Activated naive CD8-positive, alpha-beta T cell treated with anti-CD3 and anti-CD28 coated beads, Interleukin-2, amount 10 ng/mL, durations not matched to agents 7 days and 5 days (primary cell): ENCODE measurements at regions not wholly inside any gene's neighbourhood (a gene's known extent, or its start where the extent isn't known, plus 50 kb on each side); places are given as distances from the start of the nearest gene placed in this dataset.

Source experiments
- ATAC-seq: fragments of 150-1000 bp; cut with Tn5 transposase; one replicate; pipeline ENCODE4 v1.10.0; 2021; ENCODE audit warnings: low read depth, moderate library complexity
- POLR2A ChIA-PET: fragments of 350-600 bp; sonication (Branson Sonifier 250); formaldehyde crosslinking; loops from one replicate; lab custom pipeline; 2021; ENCODE audit warnings: antibody characterized with exemption; lab: Charles Lee
- DNase-seq: peaks from one replicate; pipeline ENCODE4 v3.0.0; 2021
- H3K27ac Mint-ChIP-seq: one replicate; pipeline ENCODE4 v1.8.0; 2022; ENCODE audit warnings: mild to moderate bottlenecking, mixed read lengths
- H3K27me3 Mint-ChIP-seq: one replicate; pipeline ENCODE4 v1.8.0; 2022; ENCODE audit warnings: mild to moderate bottlenecking, moderate library complexity, mixed read lengths
- H3K36me3 Mint-ChIP-seq: one replicate; pipeline ENCODE4 v1.8.0; 2021; ENCODE audit warnings: mild to moderate bottlenecking, mixed read lengths
- H3K4me1 Mint-ChIP-seq: one replicate; pipeline ENCODE4 v1.8.0; 2021; ENCODE audit warnings: mixed read lengths
- H3K4me3 Mint-ChIP-seq: one replicate; pipeline ENCODE4 v1.8.0; 2022; ENCODE audit warnings: mild to moderate bottlenecking, moderate library complexity, mixed read lengths
- H3K9me3 Mint-ChIP-seq: one replicate; pipeline ENCODE4 v1.8.0; 2021; ENCODE audit warnings: mixed read lengths

- H3K36me3 Mint-ChIP-seq: no peaks in the 10 kb centered on the region
- no peaks in the 10 kb centered on the region for H3K9me3 Mint-ChIP-seq
- ATAC-seq (no peak), DNase-seq (no peak)
- POLR2A ChIA-PET: no interaction called here
- H3K4me3 Mint-ChIP-seq: no peak overlapping the region
- H3K27ac Mint-ChIP-seq: no peak overlapping the region
- H3K4me1 Mint-ChIP-seq: peaks cover 4% of the 10 kb centered on the region
- H3K27me3 Mint-ChIP-seq: no peaks in the 10 kb centered on the region
These were observed 178.6 kb downstream of the TMEM18 start for GRCh38 chr2:498493-499178.

DNA sequence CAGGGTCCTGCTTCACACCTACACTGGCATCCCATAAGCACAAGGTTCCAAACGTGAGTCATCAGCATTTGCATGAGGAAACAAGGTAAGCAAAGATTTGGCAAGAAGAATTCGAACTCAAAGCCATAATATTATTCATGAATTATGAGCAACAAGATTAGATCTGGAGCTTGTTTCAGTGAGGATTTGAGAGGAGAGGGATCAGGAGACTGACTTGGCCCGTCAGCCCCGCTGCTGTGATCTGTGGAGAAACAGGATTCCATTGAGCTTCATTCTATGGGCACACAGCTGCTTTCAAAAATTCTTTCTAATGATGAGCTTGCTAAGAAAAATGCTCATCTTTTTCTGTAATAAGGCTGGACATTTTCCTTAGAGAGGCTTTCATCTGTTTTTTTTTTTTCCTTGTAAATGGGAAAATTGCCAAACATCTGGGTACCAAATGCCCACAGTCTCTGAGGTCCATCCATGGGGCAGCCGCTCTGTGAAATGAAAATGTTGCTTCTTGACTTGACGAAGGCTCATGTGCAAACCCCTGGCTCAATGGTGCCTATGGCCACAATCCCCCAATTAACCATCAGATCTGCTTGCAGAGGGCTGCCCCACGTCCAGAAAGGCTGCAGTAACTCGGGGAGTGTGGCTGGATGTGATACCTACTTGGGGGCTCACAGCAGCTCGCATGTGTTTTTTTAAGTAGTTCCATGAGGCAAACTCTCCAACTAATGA is 179.3 kb downstream of the TMEM18 start:
- Mint-ChIP-seq H3K36me3 (no peaks in the 10 kb centered on the region), H3K27me3 (no peaks in the 10 kb centered on the region), H3K4me3 (no peak overlapping the region), H3K27ac (no peak overlapping the region), H3K4me1 (peaks cover 4% of the 10 kb centered on the region), H3K9me3 (no peaks in the 10 kb centered on the region)
- DNase-seq: no peak
- ATAC-seq: no peak
- POLR2A ChIA-PET: interaction anchor here (0.6 kb wide), 1 partner anchor 229 kb away, joined by 3 read pairs; no protein-coding TSS in a partner anchor

- ATAC-seq (no peak), DNase-seq (no peak)
- Mint-ChIP-seq H3K9me3 (no peaks in the 10 kb centered on the region), H3K4me1 (peaks cover 4% of the 10 kb centered on the region), H3K4me3 (no peak overlapping the region), H3K27me3 (no peaks in the 10 kb centered on the region), H3K36me3 (no peaks in the 10 kb centered on the region), H3K27ac (no peak overlapping the region)
- POLR2A ChIA-PET: no interaction called here
These were observed 180.5 kb downstream of the TMEM18 start for GRCh38 chr2:496729-497128.

DNA sequence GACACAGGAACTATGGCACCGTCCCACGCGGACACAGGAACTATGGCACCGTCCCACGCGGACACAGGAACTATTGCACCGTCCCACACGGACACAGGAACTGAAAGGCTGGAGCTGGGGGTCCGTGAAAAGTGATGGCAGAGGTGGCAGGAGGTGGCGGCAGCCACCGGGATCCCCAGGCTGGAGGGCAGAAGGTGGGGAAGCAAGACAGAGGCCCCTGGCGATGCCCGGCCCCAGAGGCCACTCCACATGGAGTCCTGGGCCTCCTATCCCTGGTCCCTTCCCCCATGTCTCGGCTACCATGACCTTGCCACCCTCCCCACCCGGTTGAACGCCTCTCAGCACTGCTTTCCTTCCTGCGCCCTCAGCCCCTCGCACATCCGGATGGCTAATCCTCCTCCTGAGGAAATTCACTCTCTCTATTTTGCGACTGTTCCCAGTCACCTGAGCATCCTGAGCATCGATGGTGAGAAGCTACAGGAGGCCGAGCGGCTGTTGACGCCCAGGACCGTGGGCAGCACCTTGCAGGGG is 181.4 kb downstream of the TMEM18 start:
- no peaks in the 10 kb centered on the region for H3K36me3 Mint-ChIP-seq
- POLR2A ChIA-PET: no interaction called here
- no peaks in the 10 kb centered on the region for H3K27me3 Mint-ChIP-seq
- no peak overlapping the region for H3K4me3 Mint-ChIP-seq
- peaks cover 4% of the 10 kb centered on the region for H3K4me1 Mint-ChIP-seq
- DNase-seq (no peak), ATAC-seq (no peak)
- H3K27ac Mint-ChIP-seq: no peak overlapping the region
- H3K9me3 Mint-ChIP-seq: no peaks in the 10 kb centered on the region

- Mint-ChIP-seq H3K27me3 (no peaks in the 10 kb centered on the region), H3K9me3 (no peaks in the 10 kb centered on the region), H3K4me1 (peaks cover 4% of the 10 kb centered on the region), H3K36me3 (no peaks in the 10 kb centered on the region), H3K4me3 (no peak overlapping the region), H3K27ac (no peak overlapping the region)
- POLR2A ChIA-PET: no interaction called here
- ATAC-seq (no peak), DNase-seq (no peak)
These were observed 182.4 kb downstream of the TMEM18 start for GRCh38 chr2:494853-495252.

DNA sequence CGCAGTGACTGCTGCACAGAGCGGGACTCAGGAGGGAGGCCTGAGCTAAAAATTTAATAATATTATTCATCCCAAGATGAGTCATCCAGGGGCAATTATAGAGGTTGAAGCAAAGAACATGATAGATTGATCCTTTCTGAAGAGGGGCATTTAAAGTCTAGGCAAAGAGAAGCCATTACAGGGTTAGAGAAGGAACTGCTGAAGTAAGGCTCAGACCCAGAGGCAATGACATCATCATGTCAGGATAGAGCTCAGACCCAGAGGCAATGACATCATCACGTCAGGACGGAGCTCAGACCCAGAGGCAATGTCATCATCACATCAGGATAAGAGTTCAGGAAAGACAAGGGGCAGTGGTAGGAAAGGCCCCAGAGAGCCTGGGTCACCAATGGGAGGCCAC is 184.0 kb downstream of the TMEM18 start:
- Mint-ChIP-seq H3K36me3 (no peaks in the 10 kb centered on the region), H3K9me3 (no peaks in the 10 kb centered on the region), H3K4me3 (no peak overlapping the region), H3K27ac (no peak overlapping the region), H3K4me1 (peaks cover 4% of the 10 kb centered on the region), H3K27me3 (no peaks in the 10 kb centered on the region)
- ATAC-seq (no peak), DNase-seq (no peak)
- POLR2A ChIA-PET: no interaction called here

DNA sequence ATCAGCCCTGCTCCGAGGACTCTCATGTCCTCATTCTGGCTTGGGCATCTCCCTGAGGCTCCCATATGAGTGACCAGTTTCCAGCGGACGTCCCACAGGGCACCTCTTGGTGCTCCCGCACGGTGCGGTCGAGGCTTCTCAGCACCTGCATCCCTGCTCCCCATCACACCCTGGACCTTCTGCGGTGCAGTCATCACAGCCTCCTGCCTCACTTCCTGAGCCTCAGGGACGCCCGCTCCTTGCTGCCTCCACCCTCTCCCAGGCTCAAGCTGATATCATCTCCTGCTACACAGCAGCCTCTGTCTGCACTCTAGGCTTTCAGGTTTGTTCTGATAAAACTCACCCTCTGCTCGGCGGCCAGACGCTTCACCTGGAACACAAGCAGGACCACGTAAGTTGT is 185.0 kb downstream of the TMEM18 start:
- DNase-seq (no peak), ATAC-seq (no peak)
- no peak overlapping the region for H3K4me3 Mint-ChIP-seq
- H3K4me1 Mint-ChIP-seq: no peaks in the 10 kb centered on the region
- H3K27ac Mint-ChIP-seq: no peak overlapping the region
- no peaks in the 10 kb centered on the region for H3K36me3 Mint-ChIP-seq
- H3K27me3 Mint-ChIP-seq: no peaks in the 10 kb centered on the region
- POLR2A ChIA-PET: no interaction called here
- no peaks in the 10 kb centered on the region for H3K9me3 Mint-ChIP-seq

GRCh38 chr2:489838-490237 is 187.4 kb downstream of the TMEM18 start:
- Mint-ChIP-seq H3K36me3 (no peaks in the 10 kb centered on the region), H3K4me3 (no peak overlapping the region), H3K9me3 (no peaks in the 10 kb centered on the region), H3K27me3 (no peaks in the 10 kb centered on the region), H3K4me1 (no peaks in the 10 kb centered on the region), H3K27ac (no peak overlapping the region)
- ATAC-seq (no peak), DNase-seq (no peak)
- POLR2A ChIA-PET: no interaction called here

- no peaks in the 10 kb centered on the region for H3K9me3 Mint-ChIP-seq
- DNase-seq (no peak), ATAC-seq (no peak)
- H3K36me3 Mint-ChIP-seq: no peaks in the 10 kb centered on the region
- peaks cover 2% of the 10 kb centered on the region for H3K27me3 Mint-ChIP-seq
- no peaks in the 10 kb centered on the region for H3K4me1 Mint-ChIP-seq
- H3K4me3 Mint-ChIP-seq: no peak overlapping the region
- no peak overlapping the region for H3K27ac Mint-ChIP-seq
- POLR2A ChIA-PET: no interaction called here
These were observed 188.1 kb downstream of the TMEM18 start for GRCh38 chr2:489084-489483.

- Mint-ChIP-seq H3K36me3 (no peaks in the 10 kb centered on the region), H3K27ac (no peak overlapping the region), H3K27me3 (peaks cover 4% of the 10 kb centered on the region), H3K4me1 (no peaks in the 10 kb centered on the region), H3K9me3 (no peaks in the 10 kb centered on the region), H3K4me3 (no peak overlapping the region)
- ATAC-seq: no peak
- POLR2A ChIA-PET: no interaction called here
- DNase-seq: no peak
These were observed 189.8 kb downstream of the TMEM18 start for GRCh38 chr2:487186-488079.

DNA sequence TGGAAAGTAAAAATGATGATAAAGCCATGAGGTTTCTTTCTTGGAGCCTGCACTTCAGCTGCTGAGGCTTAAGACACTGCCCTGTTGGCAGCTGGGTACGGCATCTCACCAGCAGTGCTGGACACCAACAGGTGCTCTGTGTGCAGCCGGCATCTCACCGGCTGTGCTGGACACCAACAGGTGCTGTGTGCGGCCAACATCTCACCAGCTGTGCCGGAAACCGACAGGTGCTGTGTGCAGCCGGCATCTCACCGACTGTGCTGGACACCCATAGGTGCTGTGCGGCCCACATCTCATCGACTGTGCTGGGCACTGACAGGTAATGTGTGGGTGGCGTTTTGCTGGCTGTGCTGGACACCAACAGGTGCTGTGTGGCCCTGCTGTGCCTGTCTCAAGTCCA is 190.8 kb downstream of the TMEM18 start:
- Mint-ChIP-seq H3K27ac (no peak overlapping the region), H3K9me3 (no peaks in the 10 kb centered on the region), H3K27me3 (peaks cover 4% of the 10 kb centered on the region), H3K36me3 (no peaks in the 10 kb centered on the region), H3K4me3 (no peak overlapping the region), H3K4me1 (no peaks in the 10 kb centered on the region)
- ATAC-seq (no peak), DNase-seq (no peak)
- POLR2A ChIA-PET: no interaction called here

- no peaks in the 10 kb centered on the region for H3K36me3 Mint-ChIP-seq
- POLR2A ChIA-PET: no interaction called here
- no peak for ATAC-seq
These were observed 193.5 kb upstream of the ALKAL2 start for GRCh38 chr2:481388-481787.

GRCh38 chr2:479490-480176 is 191.7 kb upstream of the ALKAL2 start:
- Mint-ChIP-seq H3K27me3 (peaks cover 5% of the 10 kb centered on the region), H3K4me3 (no peak overlapping the region), H3K4me1 (no peaks in the 10 kb centered on the region), H3K27ac (no peak overlapping the region), H3K36me3 (no peaks in the 10 kb centered on the region), H3K9me3 (no peaks in the 10 kb centered on the region)
- ATAC-seq (no peak), DNase-seq (no peak)
- POLR2A ChIA-PET: no interaction called here

More at GRCh38 chr2:481388-481787, 193.5 kb upstream of the ALKAL2 start:
- Mint-ChIP-seq H3K9me3 (no peaks in the 10 kb centered on the region), H3K27ac (no peak overlapping the region), H3K4me1 (no peaks in the 10 kb centered on the region), H3K27me3 (peaks cover 4% of the 10 kb centered on the region), H3K4me3 (no peak overlapping the region)
- DNase-seq: no peak
